GM12864 (cell line): ENCODE measurements at regions not wholly inside any gene's neighbourhood (a gene's known extent, or its start where the extent isn't known, plus 50 kb on each side); places are given as distances from the start of the nearest gene placed in this dataset.

Source experiments
- DNase-seq: peaks from one replicate; pipeline ENCODE4 v3.0.0-alpha.2; 2011; ENCODE audit warnings: low read depth
- H3K4me3 ChIP-seq: 2 replicates; pipeline ENCODE4 v1.5.1; 2011; ENCODE audit warnings: mild to moderate bottlenecking, low read depth, low read length, control low read depth
- CTCF ChIP-seq: IDR thresholded peaks from 2 replicates; pipeline ENCODE4 v1.5.1; 2011; ENCODE audit warnings: low read depth, mild to moderate bottlenecking, moderate library complexity, low read length, control low read depth, inconsistent platforms; ENCODE audit errors: missing control alignments

- no peak for TF ChIP-seq CTCF
- no peak overlapping the region for H3K4me3 ChIP-seq
- no peak for DNase-seq
Measured at GRCh38 chr14:29317423-29317822, 550.8 kb downstream of the FOXG1 start.

- no peak for TF ChIP-seq CTCF
- H3K4me3 ChIP-seq: no peak overlapping the region
- DNase-seq: no peak
Measured at GRCh38 chr14:29320286-29320685, 553.7 kb downstream of the FOXG1 start.

- no peak for TF ChIP-seq CTCF
- no peak overlapping the region for H3K4me3 ChIP-seq
- DNase-seq: no peak
Measured at GRCh38 chr14:29321646-29322045, 555.1 kb downstream of the FOXG1 start.

GRCh38 chr14:29339494-29340172 lies 573.0 kb downstream of the FOXG1 start:
- no peak for DNase-seq
- no peak for TF ChIP-seq CTCF
- H3K4me3 ChIP-seq: no peak overlapping the region

- no peak overlapping the region for H3K4me3 ChIP-seq
- TF ChIP-seq CTCF: no peak
- DNase-seq: no peak
Measured at GRCh38 chr14:29348504-29348903, 579.1 kb downstream of the PRKD1 start.

- H3K4me3 ChIP-seq: no peak overlapping the region
- no peak for TF ChIP-seq CTCF
Measured at GRCh38 chr14:29350496-29350895, 577.2 kb downstream of the PRKD1 start.

More at GRCh38 chr14:29350496-29350895, 577.2 kb downstream of the PRKD1 start:
- no peak for DNase-seq
